ENCODE measurements at regions not wholly inside any gene's neighbourhood (a gene's known extent, or its start where the extent isn't known, plus 50 kb on each side); places are given as distances from the start of the nearest gene placed in this dataset.
A peak's percentile ranks its signal among the peaks of the same experiment; 100 is the strongest.
"Not testable (repeated sequence)": the region's sequence is repeated elsewhere in the genome, so short reads cannot be mapped to it uniquely, and the experiment has no call there.

GRCh38 chr4:120207021-120207420 is 140.4 kb upstream of the MAD2L1 start:
- DNase-seq (ENCODE audit: low read depth, low spot score): no peak

GRCh38 chr4:120202222-120202621 is 135.6 kb upstream of the MAD2L1 start:
- no peak for DNase-seq (ENCODE audit: low read depth, low spot score)

- DNase-seq (ENCODE audit: low read depth, low spot score): not testable (repeated sequence)
These were observed 134.0 kb upstream of the MAD2L1 start for GRCh38 chr4:120200573-120201110.

- no peak for DNase-seq (ENCODE audit: low read depth, low spot score)
These were observed 131.8 kb upstream of the MAD2L1 start for GRCh38 chr4:120198411-120198810.

GRCh38 chr4:120177603-120178002 is 111.0 kb upstream of the MAD2L1 start:
- DNase-seq (ENCODE audit: low read depth, low spot score): no peak

- no peak for DNase-seq (ENCODE audit: low read depth, low spot score)
These were observed 108.6 kb upstream of the MAD2L1 start for GRCh38 chr4:120175272-120175671.

- DNase-seq (ENCODE audit: low read depth, low spot score): no peak
These were observed 97.2 kb upstream of the MAD2L1 start for GRCh38 chr4:120163895-120164294.

GRCh38 chr4:120158841-120159463 is 92.3 kb upstream of the MAD2L1 start:
- DNase-seq (ENCODE audit: low read depth, low spot score): no peak

GRCh38 chr4:120158046-120158445 is 91.4 kb upstream of the MAD2L1 start:
- DNase-seq (ENCODE audit: low read depth, low spot score): no peak

- DNase-seq (ENCODE audit: low read depth, low spot score): peak; percentile 37
These were observed 89.6 kb upstream of the MAD2L1 start for GRCh38 chr4:120156120-120156718.

- no peak for DNase-seq (ENCODE audit: low read depth, low spot score)
These were observed 88.6 kb upstream of the MAD2L1 start for GRCh38 chr4:120155287-120155686.

- DNase-seq (ENCODE audit: low read depth, low spot score): no peak
These were observed 78.0 kb upstream of the MAD2L1 start for GRCh38 chr4:120144634-120145033.

GRCh38 chr4:120144041-120144440 is 77.4 kb upstream of the MAD2L1 start:
- DNase-seq (ENCODE audit: low read depth, low spot score): no peak

- DNase-seq (ENCODE audit: low read depth, low spot score): no peak
These were observed 72.7 kb upstream of the MAD2L1 start for GRCh38 chr4:120139392-120139791.

- no peak for DNase-seq (ENCODE audit: low read depth, low spot score)
These were observed 66.3 kb upstream of the MAD2L1 start for GRCh38 chr4:120132935-120133334.

- DNase-seq (ENCODE audit: low read depth, low spot score): no peak
These were observed 64.1 kb upstream of the MAD2L1 start for GRCh38 chr4:120130786-120131185.
